Gastrocnemius medialis (tissue), 4 donors: ENCODE measurements at regions not wholly inside any gene's neighbourhood (a gene's known extent, or its start where the extent isn't known, plus 50 kb on each side); places are given as distances from the start of the nearest gene placed in this dataset.

ENCODE experiments used
- CTCF ChIP-seq, 5 experiments: fragments of 450-650 bp in 3 of 5; fragments of 200-600 bp in 2 of 5; sonication (generic) in 2 of 5; IDR thresholded peaks in 4 of 5; conservative IDR thresholded peaks in 1 of 5; 1 replicate in 4 of 5; 2 replicates in 1 of 5; pipeline ENCODE4 v1.5.1; 2016 to 2019; ENCODE audit warnings: antibody characterized with exemption in 5 of 5, mild to moderate bottlenecking in 3 of 5, moderate library complexity in 3 of 5
- POLR2A ChIP-seq, 2 donors: fragments of 450-650 bp; IDR thresholded peaks; one replicate each; pipeline ENCODE4 v1.6.1; 2017; ENCODE audit warnings: antibody characterized with exemption in 2 of 2, mild to moderate bottlenecking in 2 of 2, moderate library complexity in 2 of 2

- TF ChIP-seq POLR2A (IDR thresholded peaks at IDR 0.05) = no peak
- no peak for TF ChIP-seq CTCF (IDR thresholded peaks at IDR 0.05 in 4 of 5, conservative IDR thresholded peaks at IDR 0.05 in 1 of 5)
These were observed 158.6 kb upstream of the RBMS1 start for GRCh38 chr2:160652236-160652635.
